SK-N-SH (cell line): ENCODE measurements at regions not wholly inside any gene's neighbourhood (a gene's known extent, or its start where the extent isn't known, plus 50 kb on each side); places are given as distances from the start of the nearest gene placed in this dataset.

Experiments used
- CHD2 ChIP-seq: fragments of 150-350 bp; IDR thresholded peaks from 2 replicates; pipeline ENCODE4 v1.6.1; 2018; ENCODE audit warnings: low read length; ENCODE audit not compliant: partially characterized antibody
- CTCF ChIP-seq: fragments of 200-600 bp; sonication (generic); IDR thresholded peaks from 2 replicates; pipeline ENCODE4 v1.6.1; 2017; ENCODE audit warnings: antibody characterized with exemption, mild to moderate bottlenecking, moderate library complexity
- EZH2phosphoT487 ChIP-seq: fragments of 200-600 bp; sonication (generic); IDR thresholded peaks from 2 replicates; pipeline ENCODE4 v1.6.1; 2017; ENCODE audit warnings: low read depth, mixed run types, mild to moderate bottlenecking, antibody characterized with exemption, moderate library complexity, borderline replicate concordance
- FOXM1 ChIP-seq: IDR thresholded peaks from 2 replicates; pipeline ENCODE4 v1.4.0; 2012; ENCODE audit warnings: low read depth, mild to moderate bottlenecking
- GABPA ChIP-seq: IDR thresholded peaks from 2 replicates; pipeline ENCODE4 v1.4.0; 2012; ENCODE audit warnings: low read depth, mild to moderate bottlenecking
- PBX3 ChIP-seq: IDR thresholded peaks from 2 replicates; pipeline ENCODE4; 2012
- POLR2AphosphoS5 ChIP-seq: IDR thresholded peaks from 2 replicates; pipeline ENCODE4 v1.6.1; 2012; ENCODE audit warnings: low read depth, low read length
- RAD21 ChIP-seq: IDR thresholded peaks from 2 replicates; pipeline ENCODE4 v1.6.1; 2012; ENCODE audit warnings: mild to moderate bottlenecking, low read length
- RCOR1 ChIP-seq: fragments of 150-350 bp; IDR thresholded peaks from 2 replicates; pipeline ENCODE4 v1.6.1; 2017; ENCODE audit warnings: antibody characterized with exemption, low read length
- REST ChIP-seq: IDR thresholded peaks from 2 replicates; pipeline ENCODE4 v1.6.1; 2012; ENCODE audit warnings: mild to moderate bottlenecking, low read depth, low read length, moderate library complexity
- SIN3A ChIP-seq: IDR thresholded peaks from 2 replicates; pipeline ENCODE4 v1.6.1; 2012; ENCODE audit warnings: low read depth, mild to moderate bottlenecking, low read length, moderate library complexity, borderline replicate concordance
- TAF1 ChIP-seq: IDR thresholded peaks from 2 replicates; pipeline ENCODE4 v1.6.1; 2012; ENCODE audit warnings: low read depth, mild to moderate bottlenecking, low read length, moderate library complexity, borderline replicate concordance
- USF1 ChIP-seq: IDR thresholded peaks from 2 replicates; pipeline ENCODE4 v1.4.0; 2012; ENCODE audit warnings: low read depth, borderline replicate concordance
- YY1 ChIP-seq: IDR thresholded peaks from 2 replicates; pipeline ENCODE4 v1.4.0; 2012; ENCODE audit warnings: low read depth, mild to moderate bottlenecking

GRCh38 chr17:62871291-62871690, 63.2 kb upstream of the MARCHF10 start:
- no peak for TF ChIP-seq RAD21
- TF ChIP-seq FOXM1: no peak
- TF ChIP-seq CTCF: no peak
- TF ChIP-seq USF1: no peak
- TF ChIP-seq PBX3: no peak
- no peak for TF ChIP-seq YY1
- TF ChIP-seq EZH2phosphoT487: no peak
- no peak for TF ChIP-seq POLR2AphosphoS5
- no peak for TF ChIP-seq CHD2
- TF ChIP-seq REST: no peak
- no peak for TF ChIP-seq TAF1
- no peak for TF ChIP-seq GABPA
- TF ChIP-seq RCOR1: no peak
- TF ChIP-seq SIN3A: no peak
